ENCODE measurements at regions not wholly inside any gene's neighbourhood (a gene's known extent, or its start where the extent isn't known, plus 50 kb on each side); places are given as distances from the start of the nearest gene placed in this dataset.

GRCh38 chr1:87926921-87927320 is 598.2 kb downstream of the LMO4 start:
- TF ChIP-seq CTCF (IDR thresholded peaks at IDR 0.05) (no peak), POLR2A (IDR thresholded peaks at IDR 0.05) (no peak)
- no peak overlapping the region for H3K4me3 ChIP-seq
- intact Hi-C loops (cut with DNase I; ENCODE audit: low total_unique reads): no loop called here
- H3K27me3 ChIP-seq: no peaks in the 10 kb centered on the region
- H3K9me3 ChIP-seq: no peaks in the 10 kb centered on the region
- H3K36me3 ChIP-seq (ENCODE audit: low read depth, missing control alignments): no peaks in the 10 kb centered on the region
- DNase-seq: no peak
- no peak overlapping the region for H3K27ac ChIP-seq
- WGBS, 2 donors: 75 to 90% methylated on average over 1 of the region's 1 CpG
- no peaks in the 10 kb centered on the region for H3K4me1 ChIP-seq

GRCh38 chr1:87927391-87928280 is 599.0 kb downstream of the LMO4 start:
- no peak overlapping the region for H3K27ac ChIP-seq
- TF ChIP-seq POLR2A (IDR thresholded peaks at IDR 0.05): no peak
- TF ChIP-seq CTCF (IDR thresholded peaks at IDR 0.05): no peak
- no peaks in the 10 kb centered on the region for H3K36me3 ChIP-seq (ENCODE audit: low read depth, missing control alignments)
- H3K4me3 ChIP-seq: no peak overlapping the region
- no peaks in the 10 kb centered on the region for H3K9me3 ChIP-seq
- DNase-seq: no peak
- no peaks in the 10 kb centered on the region for H3K27me3 ChIP-seq
- H3K4me1 ChIP-seq: no peaks in the 10 kb centered on the region
- intact Hi-C loops (cut with DNase I; ENCODE audit: low total_unique reads): no loop called here
- 69 to 78% methylated on average over 3 of the region's 3 CpGs for WGBS, 2 donors

- no peak for TF ChIP-seq POLR2A (IDR thresholded peaks at IDR 0.05)
- no peak for TF ChIP-seq CTCF (IDR thresholded peaks at IDR 0.05)
- WGBS, 2 donors: 60 to 66% methylated on average over 1 of the region's 1 CpG
- no peaks in the 10 kb centered on the region for H3K4me1 ChIP-seq
- H3K27me3 ChIP-seq: no peaks in the 10 kb centered on the region
- no peak overlapping the region for H3K4me3 ChIP-seq
- no peaks in the 10 kb centered on the region for H3K9me3 ChIP-seq
- intact Hi-C loops (cut with DNase I; ENCODE audit: low total_unique reads): no loop called here
- H3K27ac ChIP-seq: no peak overlapping the region
- no peaks in the 10 kb centered on the region for H3K36me3 ChIP-seq (ENCODE audit: low read depth, missing control alignments)
- DNase-seq: no peak
These were observed 599.9 kb downstream of the LMO4 start for GRCh38 chr1:87928623-87929022.

DNA sequence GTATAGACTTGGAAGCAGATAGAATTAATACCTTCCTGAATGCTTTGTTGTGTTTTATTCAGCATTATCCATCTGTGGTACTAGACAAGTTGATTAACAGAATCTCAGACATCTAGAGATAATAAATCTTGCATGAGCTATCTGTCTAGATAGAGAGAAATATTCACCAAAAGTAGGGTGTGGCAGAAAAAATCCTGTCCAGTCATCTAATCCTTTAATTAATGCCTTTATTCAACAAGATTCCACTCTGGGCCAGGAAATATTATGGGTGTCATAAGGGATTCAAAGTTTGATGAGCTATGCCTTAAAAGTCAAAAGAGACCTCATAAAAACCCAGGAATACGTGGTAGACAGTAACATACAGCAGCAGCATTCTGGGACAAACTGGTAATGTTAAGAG is 601.2 kb downstream of the LMO4 start:
- WGBS, 2 donors: 86 to 94% methylated on average over 1 of the region's 1 CpG
- intact Hi-C loops (cut with DNase I; ENCODE audit: low total_unique reads): no loop called here

More for the DNA sequence above, 601.2 kb downstream of the LMO4 start:
- Histone ChIP-seq H3K27me3 (no peaks in the 10 kb centered on the region), H3K36me3 (ENCODE audit: low read depth, missing control alignments) (no peaks in the 10 kb centered on the region), H3K27ac (no peak overlapping the region), H3K9me3 (no peaks in the 10 kb centered on the region), H3K4me3 (no peak overlapping the region), H3K4me1 (no peaks in the 10 kb centered on the region)
- no peak for TF ChIP-seq POLR2A (IDR thresholded peaks at IDR 0.05)
- no peak for TF ChIP-seq CTCF (IDR thresholded peaks at IDR 0.05)
- no peak for DNase-seq

All from testis (tissue), 2 donors.